Liver (tissue), 3 donors: ENCODE measurements at regions not wholly inside any gene's neighbourhood (a gene's known extent, or its start where the extent isn't known, plus 50 kb on each side); places are given as distances from the start of the nearest gene placed in this dataset.

Experiments
- ATF3 ChIP-seq: IDR thresholded peaks from 2 replicates; pipeline ENCODE4 v1.6.1; 2016; ENCODE audit warnings: antibody characterized with exemption
- CTCF ChIP-seq: fragments of 150-350 bp; IDR thresholded peaks from 2 replicates; pipeline ENCODE4 v1.5.1; 2017; ENCODE audit warnings: improper control_type of control experiment, low read depth, low read length; ENCODE audit not compliant: missing input control
- GABPA ChIP-seq, 2 donors: IDR thresholded peaks in 1 of 2; conservative IDR thresholded peaks in 1 of 2; 2 replicates each; pipeline ENCODE4 v1.6.1; 2016; ENCODE audit warnings: antibody characterized with exemption in 2 of 2, mild to moderate bottlenecking in 1 of 2, moderate library complexity in 1 of 2
- HNF4A ChIP-seq, 2 donors: conservative IDR thresholded peaks; 2 replicates each; pipeline ENCODE4 v1.6.1; 2016; ENCODE audit warnings: antibody characterized with exemption in 2 of 2, mild to moderate bottlenecking in 2 of 2
- HNF4G ChIP-seq: IDR thresholded peaks from 2 replicates; pipeline ENCODE4 v1.6.1; 2016; ENCODE audit warnings: antibody characterized with exemption
- JUND ChIP-seq, 2 donors: IDR thresholded peaks; 2 replicates each; pipeline ENCODE4 v1.6.1; 2016; ENCODE audit warnings: antibody characterized with exemption in 2 of 2
- MAX ChIP-seq: IDR thresholded peaks from 2 replicates; pipeline ENCODE4 v1.6.1; 2016; ENCODE audit warnings: antibody characterized with exemption
- NR2F2 ChIP-seq: IDR thresholded peaks from 2 replicates; pipeline ENCODE4 v1.6.1; 2016; ENCODE audit warnings: antibody characterized with exemption
- RAD21 ChIP-seq, 2 donors: IDR thresholded peaks; 2 replicates each; pipeline ENCODE4 v1.6.1; 2016; ENCODE audit warnings: antibody characterized with exemption in 2 of 2, mild to moderate bottlenecking in 2 of 2
- REST ChIP-seq: IDR thresholded peaks from 2 replicates; pipeline ENCODE4 v1.6.1; 2016; ENCODE audit warnings: antibody characterized with exemption, mild to moderate bottlenecking
- RXRA ChIP-seq, 2 donors: IDR thresholded peaks; 2 replicates each; pipeline ENCODE4 v1.6.1; 2017 to 2018; ENCODE audit warnings: antibody characterized with exemption in 2 of 2, mild to moderate bottlenecking in 1 of 2
- TAF1 ChIP-seq: conservative IDR thresholded peaks from 2 replicates; pipeline ENCODE4 v1.6.1; 2016; ENCODE audit warnings: antibody characterized with exemption, mild to moderate bottlenecking
- YY1 ChIP-seq: IDR thresholded peaks from 2 replicates; pipeline ENCODE4 v1.6.1; 2016; ENCODE audit warnings: antibody characterized with exemption, mild to moderate bottlenecking
- donor health status: healthy.
- donor health status: healthy.

DNA sequence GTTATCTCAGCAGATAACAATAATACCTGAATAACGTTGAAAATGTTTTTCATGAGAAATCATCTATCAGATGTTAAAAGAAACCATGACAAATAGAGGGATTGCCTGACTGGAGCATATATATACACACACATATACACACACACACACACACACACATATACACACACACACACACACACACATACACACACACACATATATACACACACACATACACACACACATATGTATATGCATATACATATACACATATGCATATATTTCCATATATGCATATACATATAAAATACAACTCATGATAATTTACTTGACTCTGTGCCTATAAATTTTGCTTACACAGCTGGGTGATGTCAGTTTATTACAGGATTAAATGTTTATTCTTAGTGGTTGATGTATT, 847.3 kb upstream of the ADAMTS5 start:
- no peak for TF ChIP-seq CTCF
- no peak for TF ChIP-seq REST
- no peak for TF ChIP-seq RAD21 (IDR thresholded peaks at IDR 0.05)
- no peak for TF ChIP-seq HNF4G
- no peak for TF ChIP-seq JUND (IDR thresholded peaks at IDR 0.05)
- TF ChIP-seq ATF3: no peak
- no peak for TF ChIP-seq YY1
- no peak for TF ChIP-seq TAF1
- TF ChIP-seq MAX: no peak
- no peak for TF ChIP-seq RXRA (IDR thresholded peaks at IDR 0.05)
- no peak for TF ChIP-seq HNF4A (conservative IDR thresholded peaks at IDR 0.05)
- TF ChIP-seq GABPA (IDR thresholded peaks at IDR 0.05 in 1 of 2, conservative IDR thresholded peaks at IDR 0.05 in 1 of 2): no peak
- TF ChIP-seq NR2F2: no peak
